ENCODE measurements at regions not wholly inside any gene's neighbourhood (a gene's known extent, or its start where the extent isn't known, plus 50 kb on each side); places are given as distances from the start of the nearest gene placed in this dataset.
"Not testable (repeated sequence)": the region's sequence is repeated elsewhere in the genome, so short reads cannot be mapped to it uniquely, and the experiment has no call there.

- DNase-seq, result no peak
Observed at GRCh38 chr16:65583498-65583897, 461.6 kb upstream of the CDH11 start.

DNA sequence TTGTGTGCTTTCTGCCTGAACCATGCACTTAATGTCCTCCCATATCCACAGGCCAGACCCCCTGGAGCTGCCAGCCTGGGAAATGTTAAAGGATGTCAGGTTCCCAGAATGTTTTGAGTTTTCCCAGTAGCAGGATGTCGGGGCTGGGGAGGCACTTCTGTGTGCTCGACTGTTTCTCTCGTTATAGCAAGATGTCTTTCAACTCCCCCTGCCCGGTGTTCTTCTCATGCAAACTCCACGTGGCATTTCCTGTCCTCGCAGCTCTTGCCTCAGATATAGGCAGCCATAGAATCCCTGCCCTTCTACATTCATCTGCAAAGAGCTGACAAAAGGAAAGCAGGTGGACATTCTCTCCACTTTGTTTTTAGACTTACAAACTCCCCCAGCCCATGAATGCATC lies 457.2 kb upstream of the CDH11 start:
- DNase-seq, result no peak

DNA sequence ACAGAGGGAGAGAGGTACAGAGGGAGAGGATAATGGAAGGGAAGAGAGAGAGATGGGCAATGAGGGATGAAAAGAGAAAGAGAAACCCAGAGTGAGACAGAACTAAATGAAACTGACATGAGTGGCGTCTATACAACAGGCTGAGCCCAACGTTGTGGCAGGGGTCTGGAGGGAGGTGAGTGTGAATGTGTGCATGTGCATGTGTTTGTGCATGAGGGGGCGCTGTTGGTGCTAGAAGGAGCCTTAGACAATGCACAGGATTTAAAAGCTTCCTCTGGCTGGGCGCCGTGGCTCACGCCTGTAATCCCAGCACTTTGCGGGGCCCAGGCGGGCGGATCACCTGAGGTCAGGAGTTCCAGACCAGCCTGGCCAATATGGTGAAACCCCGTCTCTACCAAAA lies 454.8 kb upstream of the CDH11 start:
- DNase-seq, result no peak

- DNase-seq, result no peak
Observed at GRCh38 chr16:65576139-65576538, 454.3 kb upstream of the CDH11 start.

GRCh38 chr16:65574326-65574966 lies 452.6 kb upstream of the CDH11 start:
- DNase-seq, result no peak

DNA sequence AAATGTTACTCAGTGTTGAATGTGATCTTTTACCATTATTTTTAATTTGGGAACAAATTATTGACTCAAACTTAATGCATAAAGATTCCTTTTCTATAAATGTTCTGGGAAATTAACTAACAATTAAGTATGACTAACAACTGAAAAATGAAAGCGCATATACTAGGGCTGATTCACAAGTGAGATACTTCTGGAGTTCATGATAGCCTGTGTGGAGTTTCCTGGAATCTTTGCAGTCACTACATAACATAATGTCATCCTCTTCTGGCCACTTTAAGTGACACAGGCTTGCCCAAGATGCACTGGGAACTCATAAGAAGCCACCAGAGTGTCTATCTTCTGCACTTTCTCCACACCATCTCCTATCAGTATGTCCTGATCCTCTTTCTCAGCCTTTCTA lies 450.3 kb upstream of the CDH11 start:
- no peak for DNase-seq

DNA sequence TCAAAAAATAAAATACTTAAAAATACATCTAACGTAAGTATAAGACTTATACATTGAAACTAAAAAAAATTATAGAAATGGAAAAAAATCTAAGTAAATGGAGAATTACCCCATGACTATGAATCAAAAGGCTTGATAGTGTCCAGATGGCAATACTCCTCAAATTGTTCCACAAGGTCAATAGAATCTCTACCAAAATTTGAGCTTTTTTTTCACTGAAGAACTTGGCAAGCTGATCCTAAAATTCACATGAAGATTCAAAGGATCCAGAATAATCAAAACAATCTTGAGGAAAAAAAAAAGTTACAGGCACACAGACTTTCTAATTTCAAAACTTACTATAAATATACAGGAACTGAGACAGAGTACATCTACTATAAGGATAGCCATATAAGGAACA lies 448.4 kb upstream of the CDH11 start:
- DNase-seq, result no peak

GRCh38 chr16:65559846-65560245 lies 438.0 kb upstream of the CDH11 start:
- no peak for DNase-seq

DNA sequence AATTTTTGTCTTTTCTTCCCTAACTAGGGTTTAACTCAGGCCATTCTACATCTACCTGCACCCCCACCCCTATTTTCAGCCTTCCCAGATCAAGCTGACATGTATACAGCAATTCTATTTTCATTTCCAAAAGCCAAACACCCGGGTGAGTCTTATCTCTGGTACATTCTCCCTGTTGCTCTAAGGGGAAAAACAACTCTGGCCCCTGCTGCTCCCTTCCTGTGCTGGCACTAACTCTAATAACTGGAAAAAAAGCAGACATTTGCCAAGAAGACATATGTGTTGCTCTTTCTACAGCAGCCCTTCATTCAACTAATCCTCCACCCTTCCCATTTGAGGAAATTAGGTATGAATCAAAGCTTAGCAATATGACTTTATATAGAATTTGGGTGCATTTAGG lies 427.8 kb upstream of the CDH11 start:
- not testable (repeated sequence) for DNase-seq

- no peak for DNase-seq
Observed at GRCh38 chr16:65548470-65548869, 426.6 kb upstream of the CDH11 start.

DNA sequence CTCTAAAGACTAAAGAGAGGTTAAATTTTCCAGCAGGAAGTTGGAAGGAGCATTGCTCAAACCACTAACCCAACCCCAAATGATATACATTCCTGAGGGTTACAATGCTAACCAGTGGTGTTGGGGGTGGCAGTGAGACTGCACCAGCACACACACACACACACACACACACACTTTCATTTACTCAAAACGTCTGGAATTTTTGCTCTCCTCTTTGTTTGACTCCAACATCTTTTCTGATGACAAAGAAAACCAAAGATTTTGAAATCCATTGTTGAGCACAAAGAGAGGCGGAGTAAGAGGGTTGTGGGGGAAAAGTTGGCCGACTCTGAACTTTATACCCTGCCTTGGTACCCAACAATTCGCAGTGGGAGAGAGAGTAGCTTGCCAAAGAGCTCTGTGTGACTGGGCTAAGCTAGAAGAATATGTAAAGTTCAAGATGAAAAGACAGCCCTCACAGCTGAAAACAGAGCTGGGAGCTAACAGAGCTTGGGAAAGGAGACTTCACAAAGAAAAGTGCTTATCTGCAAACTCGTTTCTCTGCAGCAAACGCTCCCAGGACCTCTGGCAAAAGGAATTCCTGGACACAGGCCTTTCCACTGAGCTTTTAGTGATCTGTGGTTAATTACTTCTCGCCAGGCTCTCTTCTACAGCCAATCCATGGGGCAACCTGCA lies 426.0 kb upstream of the CDH11 start:
- DNase-seq, result no peak

GRCh38 chr16:65546353-65546791 lies 424.5 kb upstream of the CDH11 start:
- no peak for DNase-seq

DNA sequence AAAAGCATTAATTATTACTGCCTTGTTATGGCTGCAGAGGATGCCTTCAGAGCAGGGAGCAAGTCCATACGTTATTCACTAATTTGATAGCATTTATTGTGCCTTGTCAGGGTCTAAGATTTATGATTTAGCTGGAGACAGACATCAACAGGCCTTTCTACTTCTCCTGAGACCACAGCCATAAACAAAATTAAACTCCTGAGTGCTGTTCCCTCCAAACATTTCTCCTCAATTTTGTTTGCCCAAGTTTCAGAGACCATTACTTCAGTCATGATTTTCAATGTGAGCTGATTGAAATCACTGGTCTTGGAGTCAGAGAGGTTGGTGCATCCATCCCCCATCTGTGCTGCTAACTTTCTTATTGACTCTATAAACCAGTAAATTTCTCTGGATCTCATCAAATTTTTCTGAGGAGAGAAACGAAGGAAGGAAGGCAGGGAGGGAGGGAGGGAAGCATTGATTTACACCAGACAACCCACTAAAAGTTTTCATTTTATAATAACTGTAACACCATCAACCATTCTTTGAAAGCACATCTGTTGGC lies 423.6 kb upstream of the CDH11 start:
- no peak for DNase-seq

- no peak for DNase-seq
Observed at GRCh38 chr16:65543781-65544740, 422.2 kb upstream of the CDH11 start.

- no peak for DNase-seq
Observed at GRCh38 chr16:65541646-65542045, 419.8 kb upstream of the CDH11 start.

- DNase-seq, result no peak
Observed at GRCh38 chr16:65540901-65541300, 419.0 kb upstream of the CDH11 start.

- DNase-seq, result no peak
Observed at GRCh38 chr16:65538976-65539375, 417.1 kb upstream of the CDH11 start.

GRCh38 chr16:65537336-65537735 lies 415.5 kb upstream of the CDH11 start:
- DNase-seq, result no peak

DNA sequence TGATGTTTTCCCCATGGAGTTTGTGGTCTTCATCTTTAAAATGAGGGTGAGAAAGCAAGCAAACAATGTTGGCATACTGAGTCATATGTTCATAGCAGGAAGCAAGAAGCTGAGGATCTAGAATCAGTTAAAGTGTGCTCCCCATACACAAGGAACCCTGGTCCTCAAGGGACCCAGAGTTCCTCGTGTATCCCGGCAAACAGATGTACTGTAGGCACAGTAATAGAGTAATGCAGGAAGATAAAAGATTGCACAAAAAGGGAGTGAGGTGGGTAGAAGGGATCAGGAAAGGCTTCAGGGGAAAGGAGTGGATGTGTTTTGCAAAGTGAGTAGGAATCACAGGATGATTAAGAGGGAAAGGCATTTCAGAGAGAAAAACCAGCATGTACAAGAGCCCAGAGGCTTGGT lies 412.3 kb upstream of the CDH11 start:
- DNase-seq, result no peak

- no peak for DNase-seq
Observed at GRCh38 chr16:65532846-65533245, 411.0 kb upstream of the CDH11 start.

DNA sequence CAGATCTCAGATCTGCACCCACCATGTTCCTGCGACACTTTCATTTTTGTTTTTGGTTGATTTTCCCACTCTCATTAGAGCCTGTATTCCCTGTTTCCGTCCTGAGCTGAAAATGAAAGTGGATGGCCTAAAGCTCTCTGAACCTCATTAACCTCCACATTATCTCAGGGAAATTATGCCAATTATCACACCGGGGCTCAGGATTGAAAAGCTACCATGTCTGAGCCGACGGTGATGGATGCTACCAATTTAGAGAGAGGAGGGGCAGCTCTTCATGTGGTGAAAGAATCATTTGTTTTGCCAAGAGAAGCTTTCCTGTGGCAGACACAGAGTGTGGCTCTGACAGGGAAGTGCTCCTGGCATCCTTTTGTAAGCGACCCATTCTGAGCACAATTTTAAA lies 410.4 kb upstream of the CDH11 start:
- DNase-seq, result no peak

GRCh38 chr16:65531475-65531874 lies 409.6 kb upstream of the CDH11 start:
- DNase-seq, result no peak

DNA sequence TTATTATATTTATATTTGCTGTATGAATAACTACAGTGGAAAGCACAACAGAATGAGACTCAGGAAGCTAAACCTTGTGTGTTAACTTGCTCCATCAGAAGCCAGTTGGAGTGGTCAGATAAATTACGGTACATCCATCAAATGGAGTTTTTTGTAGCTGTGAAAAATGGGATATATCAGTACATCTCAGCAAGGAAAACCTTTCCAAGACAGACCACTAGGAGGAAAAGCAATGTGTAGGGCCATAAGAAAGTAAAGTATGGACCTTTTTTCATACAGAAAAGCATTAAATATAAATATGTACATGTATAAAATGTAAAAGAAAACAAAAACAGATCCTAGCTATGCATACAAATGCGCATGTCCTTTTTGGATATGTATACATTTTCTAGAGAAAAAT lies 403.8 kb upstream of the CDH11 start:
- no peak for DNase-seq

All from stimulated activated CD4-positive, alpha-beta T cell treated with anti-CD3 and anti-CD28 coated beads, Interleukin-4, amount 100 ng/mL, for 4 hours (primary cell).